Spleen (tissue), 11 donors: ENCODE measurements at regions not wholly inside any gene's neighbourhood (a gene's known extent, or its start where the extent isn't known, plus 50 kb on each side); places are given as distances from the start of the nearest gene placed in this dataset.

Experiments
- DNase-seq: peaks from one replicate; pipeline ENCODE4 v3.0.0-alpha.2; 2020
- H3K27ac ChIP-seq, 8 donors: fragments of 200-600 bp; sonication (generic) in 7 of 8; 1 replicate in 4 of 8; 2 replicates in 4 of 8; pipeline versions ENCODE4 v1.5.0 to v1.8.0; 2016 to 2021; ENCODE audit warnings: inconsistent platforms in 4 of 8, mild to moderate bottlenecking in 4 of 8, moderate library complexity in 1 of 8
- H3K27me3 ChIP-seq, 7 donors: fragments of 200-600 bp; sonication (generic) in 6 of 7; replicated peaks in 1 of 7; 1 replicate in 4 of 7; 2 replicates in 3 of 7; pipeline versions ENCODE4 v1.5.0 to v1.8.0; 2016 to 2021; ENCODE audit warnings: inconsistent platforms in 3 of 7, mild to moderate bottlenecking in 1 of 7
- H3K36me3 ChIP-seq, 6 donors: fragments of 200-600 bp; sonication (generic) in 5 of 6; 1 replicate in 4 of 6; 2 replicates in 2 of 6; pipeline versions ENCODE4 v1.5.0 to v1.8.0; 2016 to 2021; ENCODE audit warnings: inconsistent platforms in 2 of 6
- H3K4me1 ChIP-seq, 6 donors: fragments of 200-600 bp; sonication (generic) in 5 of 6; 1 replicate in 3 of 6; 2 replicates in 3 of 6; pipeline versions ENCODE4 v1.5.0 to v1.8.0; 2016 to 2021; ENCODE audit warnings: inconsistent platforms in 3 of 6
- H3K4me3 ChIP-seq, 8 donors: fragments of 200-600 bp; sonication (generic) in 7 of 8; 1 replicate in 4 of 8; 2 replicates in 4 of 8; pipeline versions ENCODE4 v1.5.0 to v1.8.0; 2016 to 2021; ENCODE audit warnings: inconsistent platforms in 4 of 8, mild to moderate bottlenecking in 4 of 8, moderate library complexity in 2 of 8
- H3K9me3 ChIP-seq, 8 donors: fragments of 200-600 bp; sonication (generic) in 7 of 8; 1 replicate in 4 of 8; 2 replicates in 4 of 8; pipeline versions ENCODE4 v1.5.0 to v1.8.0; 2016 to 2021; ENCODE audit warnings: inconsistent platforms in 4 of 8
- CTCF ChIP-seq, 11 experiments: fragments of 200-600 bp in 7 of 11; fragments of 450-650 bp in 4 of 11; sonication (generic) in 4 of 11; IDR thresholded peaks in 8 of 11; conservative IDR thresholded peaks in 3 of 11; 1 replicate in 7 of 11; 2 replicates in 4 of 11; pipeline versions ENCODE4 v1.4.0 to v1.8.0; 2016 to 2021; ENCODE audit warnings: antibody characterized with exemption in 11 of 11, inconsistent platforms in 4 of 11, mild to moderate bottlenecking in 1 of 11
- POLR2A ChIP-seq, 3 donors: fragments of 450-650 bp; IDR thresholded peaks; one replicate each; pipeline ENCODE4 v1.5.1; 2017; ENCODE audit warnings: antibody characterized with exemption in 3 of 3, mild to moderate bottlenecking in 1 of 3
- POLR2AphosphoS5 ChIP-seq, 3 donors: sonication (generic); formaldehyde crosslinking; IDR thresholded peaks; one replicate each; pipeline ENCODE4 v1.5.1; 2017; ENCODE audit warnings: antibody characterized with exemption in 3 of 3
- WGBS, 5 donors: extraction: QIAGEN DNeasy Blood & Tissue Kit in 3 of 5; methylation state at CpG; one replicate each; pipeline versions ENCODE4 v1.1.5 to v1.1.7; 2013 to 2018; 5-methylcytosine and 5-hydroxymethylcytosine counted together
- intact Hi-C: fragments of 100-400 bp; cut with DNase I; formaldehyde crosslinking; loops from one replicate; pipeline ENCODE4 v1.15.0; 2023; ENCODE audit warnings: low total_unique reads
- donor health status: healthy with polysubstance abuse.
- donor health status: DM: no; HTN: no; CAD: no; lungs with moderate emphysema.
- donor health status: DM: no; HTN: no; CAD: no.
- donor health status: Bipolar disorder and iron deficiency.
- donor health status: healthy.
- donor health status: DM: no; HTN: no; CAD: no.
- donor health status: DM: yes; HTN: yes; CAD: no.

DNA sequence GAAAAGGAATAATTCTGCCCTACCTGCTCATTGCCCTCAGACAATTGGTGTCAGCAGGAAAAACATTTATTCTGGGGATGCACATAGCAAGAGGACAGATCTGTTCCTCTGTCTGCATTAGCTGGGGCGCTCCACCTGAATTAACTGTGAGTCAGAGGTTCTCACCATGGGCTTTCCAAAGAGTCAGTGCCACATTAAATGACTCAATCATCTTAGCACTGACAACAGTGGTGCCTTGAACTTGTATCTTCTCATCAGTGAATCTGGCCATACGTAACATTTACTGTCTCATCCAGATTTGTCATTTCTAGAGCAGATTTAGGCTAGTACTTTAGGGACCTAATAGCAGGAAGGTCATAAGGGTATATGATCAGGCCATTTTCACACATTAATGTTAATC lies 358.1 kb upstream of the CRIM1 start:
- intact Hi-C loops, result no loop called here
- Histone ChIP-seq H3K9me3 (peaks cover 0 to 15% (median 4%) of the 10 kb centered on the region in 8 donors), H3K36me3 (no peaks in the 10 kb centered on the region), H3K4me3 (no peak overlapping the region), H3K27me3 (no peaks in the 10 kb centered on the region), H3K4me1 (no peaks in the 10 kb centered on the region), H3K27ac (no peak overlapping the region)
- TF ChIP-seq POLR2AphosphoS5 (IDR thresholded peaks at IDR 0.05) (no peak), POLR2A (IDR thresholded peaks at IDR 0.05) (no peak), CTCF (IDR thresholded peaks at IDR 0.05 in 8 of 11, conservative IDR thresholded peaks at IDR 0.05 in 3 of 11) (no peak)
- no peak for DNase-seq
- WGBS, 5 donors, result 64 to 94% (median 79%) methylated on average over 2 of the region's 2 CpGs

GRCh38 chr2:35989503-35989902 lies 366.1 kb upstream of the CRIM1 start:
- no peaks in the 10 kb centered on the region for H3K4me1 ChIP-seq
- no peaks in the 10 kb centered on the region for H3K27me3 ChIP-seq
- WGBS, 5 donors, result 72 to 85% (median 75%) methylated on average over 4 of the region's 4 CpGs
- no peak for TF ChIP-seq CTCF (IDR thresholded peaks at IDR 0.05 in 8 of 11, conservative IDR thresholded peaks at IDR 0.05 in 3 of 11)
- TF ChIP-seq POLR2A (IDR thresholded peaks at IDR 0.05), result no peak
- no peak for TF ChIP-seq POLR2AphosphoS5 (IDR thresholded peaks at IDR 0.05)
- intact Hi-C loops, result no loop called here
- peaks cover 0 to 10% (median 3%) of the 10 kb centered on the region in 8 donors for H3K9me3 ChIP-seq
- DNase-seq, result no peak
- H3K27ac ChIP-seq, result no peak overlapping the region
- no peak overlapping the region for H3K4me3 ChIP-seq
- no peaks in the 10 kb centered on the region for H3K36me3 ChIP-seq

GRCh38 chr2:35989040-35989439 lies 366.5 kb upstream of the CRIM1 start:
- peaks cover 0 to 6% (median 2%) of the 10 kb centered on the region in 8 donors for H3K9me3 ChIP-seq
- intact Hi-C loops, result no loop called here
- H3K36me3 ChIP-seq, result no peaks in the 10 kb centered on the region
- H3K4me1 ChIP-seq, result no peaks in the 10 kb centered on the region
- H3K27me3 ChIP-seq, result no peaks in the 10 kb centered on the region
- H3K27ac ChIP-seq, result no peak overlapping the region
- DNase-seq, result no peak
- no peak for TF ChIP-seq POLR2A (IDR thresholded peaks at IDR 0.05)
- no peak for TF ChIP-seq CTCF (IDR thresholded peaks at IDR 0.05 in 8 of 11, conservative IDR thresholded peaks at IDR 0.05 in 3 of 11)
- TF ChIP-seq POLR2AphosphoS5 (IDR thresholded peaks at IDR 0.05), result no peak
- H3K4me3 ChIP-seq, result no peak overlapping the region

DNA sequence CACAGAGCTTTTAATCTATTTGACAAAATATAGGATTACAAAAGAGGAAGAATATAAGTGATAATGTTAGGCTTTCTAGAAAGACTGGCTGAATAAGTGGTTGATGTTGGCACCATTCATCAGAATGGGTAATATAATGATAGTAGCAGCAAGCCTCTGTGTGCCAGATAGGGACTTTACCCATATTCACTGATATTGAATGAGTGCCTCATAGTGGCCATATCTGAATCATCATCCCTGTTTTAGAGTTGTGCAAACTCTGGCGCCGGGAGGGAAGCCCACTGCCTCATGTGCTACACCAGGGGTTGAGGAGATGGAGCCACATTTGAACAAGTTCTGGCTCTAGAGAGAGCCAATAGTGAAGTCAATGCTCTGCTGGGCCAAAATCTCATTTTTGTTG lies 368.7 kb upstream of the CRIM1 start:
- H3K27ac ChIP-seq, result no peak overlapping the region
- intact Hi-C loops, result no loop called here
- H3K9me3 ChIP-seq, result no peaks in the 10 kb centered on the region
- no peaks in the 10 kb centered on the region for H3K27me3 ChIP-seq
- TF ChIP-seq POLR2AphosphoS5 (IDR thresholded peaks at IDR 0.05) (no peak), CTCF (IDR thresholded peaks at IDR 0.05 in 8 of 11, conservative IDR thresholded peaks at IDR 0.05 in 3 of 11) (no peak), POLR2A (IDR thresholded peaks at IDR 0.05) (no peak)
- no peaks in the 10 kb centered on the region for H3K4me1 ChIP-seq
- H3K4me3 ChIP-seq, result no peak overlapping the region
- DNase-seq, result no peak
- no peaks in the 10 kb centered on the region for H3K36me3 ChIP-seq
- 65 to 100% (median 78%) methylated on average over 2 of the region's 2 CpGs for WGBS, 5 donors
